CD4-positive, alpha-beta T cell (primary cell): ENCODE measurements at regions not wholly inside any gene's neighbourhood (a gene's known extent, or its start where the extent isn't known, plus 50 kb on each side); places are given as distances from the start of the nearest gene placed in this dataset.
"Not testable (repeated sequence)": the region's sequence is repeated elsewhere in the genome, so short reads cannot be mapped to it uniquely, and the experiment has no call there.

Source experiments
- ATAC-seq: fragments of 200-7000 bp; cut with Tn5 transposase; one replicate; pipeline ENCODE4 v1.10.0; 2022; ENCODE audit warnings: mild to moderate bottlenecking; ENCODE audit not compliant: poor library complexity
- CTCF ChIA-PET: fragments of 350-600 bp; sonication (Branson Sonifier 250); formaldehyde crosslinking; loops from one replicate; lab custom pipeline; 2021; ENCODE audit warnings: antibody characterized with exemption, inconsistent platforms; lab: Charles Lee
- POLR2A ChIA-PET: fragments of 350-600 bp; sonication (Branson Sonifier 250); formaldehyde crosslinking; loops from one replicate; lab custom pipeline; 2021; ENCODE audit warnings: antibody characterized with exemption, inconsistent platforms; lab: Charles Lee
- DNase-seq, 14 experiments: peaks; one replicate each; pipeline ENCODE4 v3.0.0-alpha.2; 2013 to 2020; ENCODE audit warnings: mixed read lengths in 2 of 14
- H3K27ac ChIP-seq, 2 donors: one replicate each; pipeline versions ENCODE4 v1.5.1 to v1.7.0; 2013; ENCODE audit warnings: low read length in 2 of 2, low read depth in 1 of 2, mild to moderate bottlenecking in 1 of 2
- H3K27me3 ChIP-seq, 2 experiments: 1 replicate in 1 of 2; 2 replicates in 1 of 2; pipeline versions ENCODE4 v1.6.1 to v1.7.0; 2013; ENCODE audit warnings: low read length in 2 of 2, control low read depth in 1 of 2, mild to moderate bottlenecking in 1 of 2, moderate library complexity in 1 of 2; ENCODE audit not compliant: insufficient read depth in 2 of 2, control insufficient read depth in 1 of 2
- H3K36me3 ChIP-seq: one replicate; pipeline ENCODE4 v1.6.1; 2013; ENCODE audit warnings: low read length, control low read depth; ENCODE audit not compliant: insufficient read depth
- H3K4me1 ChIP-seq: one replicate; pipeline ENCODE4 v1.6.1; 2013; ENCODE audit warnings: low read length, control low read depth; ENCODE audit not compliant: insufficient read depth
- H3K4me3 ChIP-seq: one replicate; pipeline ENCODE4 v1.5.1; 2013; ENCODE audit warnings: mild to moderate bottlenecking, low read length, moderate library complexity
- H3K9me3 ChIP-seq, 2 experiments: 1 replicate in 1 of 2; 2 replicates in 1 of 2; pipeline versions ENCODE4 v1.6.1 to v1.7.0; 2013; ENCODE audit warnings: low read length in 2 of 2, mild to moderate bottlenecking in 2 of 2, control low read depth in 1 of 2, moderate library complexity in 1 of 2; ENCODE audit not compliant: control insufficient read depth in 1 of 2, insufficient read depth in 1 of 2
- H3K27ac Mint-ChIP-seq: one replicate; pipeline ENCODE4 v1.8.0; 2020; ENCODE audit warnings: mixed read lengths
- H3K27me3 Mint-ChIP-seq: one replicate; pipeline ENCODE4 v1.8.0; 2021; ENCODE audit warnings: mixed read lengths
- H3K36me3 Mint-ChIP-seq: one replicate; pipeline ENCODE4 v1.8.0; 2021; ENCODE audit warnings: low read depth, mixed read lengths
- H3K4me1 Mint-ChIP-seq: one replicate; pipeline ENCODE4 v1.8.0; 2021; ENCODE audit warnings: low read depth, mixed read lengths
- H3K4me3 Mint-ChIP-seq: one replicate; pipeline ENCODE4 v1.8.0; 2020; ENCODE audit warnings: mild to moderate bottlenecking, mixed read lengths
- H3K9me3 Mint-ChIP-seq: one replicate; pipeline ENCODE4 v1.8.0; 2020; ENCODE audit warnings: mixed read lengths
- intact Hi-C, 2 experiments: fragments of 100-400 bp; cut with DNase I in 1 of 2; cut with micrococcal nuclease in 1 of 2; formaldehyde crosslinking; loops; one replicate each; pipeline versions ENCODE4 v1.15.1 to v1.9.0; 2023 to 2025; cut with DNase I, micrococcal nuclease
- TF ChIP-seq, protein P1 (sequence below): fragments of 200-600 bp; IDR thresholded peaks from one replicate; pipeline ENCODE4 v1.8.0; 2022; ENCODE audit warnings: antibody characterized with exemption, mild to moderate bottlenecking

DNA sequence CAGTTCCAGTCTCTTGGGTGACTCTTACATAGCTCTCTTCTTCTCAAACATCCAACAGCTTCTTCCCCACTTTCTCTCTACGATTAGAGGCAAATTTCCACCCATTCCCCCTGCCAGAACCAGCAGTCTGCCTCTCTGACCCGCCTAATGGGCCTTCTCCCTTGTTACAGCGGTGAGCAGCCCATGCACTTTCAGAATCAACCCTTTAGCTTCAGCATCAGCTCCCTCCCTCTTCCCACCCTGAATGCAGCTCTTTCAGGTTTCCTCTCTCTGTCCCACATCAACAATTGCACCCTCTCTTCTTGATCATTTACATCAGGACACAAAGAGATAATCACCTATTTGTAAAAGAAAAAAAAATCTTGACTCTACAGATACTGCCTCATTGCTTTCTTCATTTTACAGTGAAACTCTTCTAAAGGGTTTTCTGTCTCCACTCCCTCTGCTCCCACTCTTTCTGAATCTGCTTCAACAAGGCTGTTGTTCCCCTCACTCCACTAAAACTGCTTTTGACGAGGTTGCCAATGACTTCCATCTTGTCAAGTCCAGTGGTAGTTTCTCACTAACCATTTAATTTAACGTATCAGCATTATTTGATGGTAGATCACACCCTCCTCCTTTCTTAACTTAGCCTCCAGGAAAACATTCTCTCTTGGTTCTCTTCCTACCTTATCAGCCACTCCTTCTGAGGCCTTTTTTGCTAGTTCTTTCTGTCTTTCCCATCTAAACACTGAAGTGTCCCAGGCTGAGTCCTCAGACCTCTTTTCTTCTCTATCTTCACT, 106.6 kb downstream of the NPY start:
- Histone ChIP-seq H3K27me3 (no peaks in the 10 kb centered on the region), H3K27ac (no peak overlapping the region), H3K4me1 (no peaks in the 10 kb centered on the region), H3K9me3 (no peaks in the 10 kb centered on the region), H3K4me3 (no peak overlapping the region), H3K36me3 (no peaks in the 10 kb centered on the region)
- POLR2A ChIA-PET, result no interaction called here
- no peaks in the 10 kb centered on the region for H3K4me1 Mint-ChIP-seq
- TF ChIP-seq, protein P1, sequence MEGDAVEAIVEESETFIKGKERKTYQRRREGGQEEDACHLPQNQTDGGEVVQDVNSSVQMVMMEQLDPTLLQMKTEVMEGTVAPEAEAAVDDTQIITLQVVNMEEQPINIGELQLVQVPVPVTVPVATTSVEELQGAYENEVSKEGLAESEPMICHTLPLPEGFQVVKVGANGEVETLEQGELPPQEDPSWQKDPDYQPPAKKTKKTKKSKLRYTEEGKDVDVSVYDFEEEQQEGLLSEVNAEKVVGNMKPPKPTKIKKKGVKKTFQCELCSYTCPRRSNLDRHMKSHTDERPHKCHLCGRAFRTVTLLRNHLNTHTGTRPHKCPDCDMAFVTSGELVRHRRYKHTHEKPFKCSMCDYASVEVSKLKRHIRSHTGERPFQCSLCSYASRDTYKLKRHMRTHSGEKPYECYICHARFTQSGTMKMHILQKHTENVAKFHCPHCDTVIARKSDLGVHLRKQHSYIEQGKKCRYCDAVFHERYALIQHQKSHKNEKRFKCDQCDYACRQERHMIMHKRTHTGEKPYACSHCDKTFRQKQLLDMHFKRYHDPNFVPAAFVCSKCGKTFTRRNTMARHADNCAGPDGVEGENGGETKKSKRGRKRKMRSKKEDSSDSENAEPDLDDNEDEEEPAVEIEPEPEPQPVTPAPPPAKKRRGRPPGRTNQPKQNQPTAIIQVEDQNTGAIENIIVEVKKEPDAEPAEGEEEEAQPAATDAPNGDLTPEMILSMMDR, result no peak
- intact Hi-C loops, result no loop called here
- no peak for ATAC-seq
- H3K9me3 Mint-ChIP-seq, result no peaks in the 10 kb centered on the region
- no peak overlapping the region for H3K4me3 Mint-ChIP-seq
- H3K27ac Mint-ChIP-seq, result no peak overlapping the region
- DNase-seq, result no peak
- H3K27me3 Mint-ChIP-seq, result peaks cover 4% of the 10 kb centered on the region
- H3K36me3 Mint-ChIP-seq, result no peaks in the 10 kb centered on the region
- CTCF ChIA-PET, result no interaction called here

DNA sequence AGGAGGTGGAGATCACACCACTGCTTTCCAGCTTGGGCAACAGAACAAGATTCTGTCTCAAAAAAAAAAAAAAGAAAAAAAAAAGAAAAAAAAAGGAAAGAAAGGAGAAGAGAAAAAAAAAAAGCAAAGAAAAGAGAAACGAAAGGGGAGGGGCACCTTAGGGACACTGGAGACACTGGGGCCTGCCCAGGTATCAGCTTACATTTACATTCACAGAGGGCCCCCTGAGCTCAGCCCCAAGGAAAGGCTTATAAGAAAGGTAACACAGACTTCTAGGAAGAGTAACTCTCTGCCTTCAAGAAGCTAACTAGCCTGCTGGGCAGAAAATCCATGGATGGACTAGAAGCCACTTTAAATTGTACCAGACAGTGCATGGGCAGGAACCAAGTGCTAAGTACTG, 108.8 kb downstream of the NPY start:
- Mint-ChIP-seq H3K36me3 (no peaks in the 10 kb centered on the region), H3K27me3 (peaks cover 4% of the 10 kb centered on the region), H3K27ac (no peak overlapping the region), H3K9me3 (no peaks in the 10 kb centered on the region), H3K4me3 (no peak overlapping the region), H3K4me1 (no peaks in the 10 kb centered on the region)
- TF ChIP-seq, protein P1, result no peak
- H3K27ac ChIP-seq, result no peak overlapping the region
- H3K9me3 ChIP-seq, result no peaks in the 10 kb centered on the region
- no peak for DNase-seq
- ATAC-seq, result no peak
- intact Hi-C loops, result no loop called here
- POLR2A ChIA-PET, result no interaction called here
- CTCF ChIA-PET, result no interaction called here
- no peaks in the 10 kb centered on the region for H3K4me1 ChIP-seq
- H3K4me3 ChIP-seq, result no peak overlapping the region
- H3K27me3 ChIP-seq, result no peaks in the 10 kb centered on the region
- no peaks in the 10 kb centered on the region for H3K36me3 ChIP-seq

DNA sequence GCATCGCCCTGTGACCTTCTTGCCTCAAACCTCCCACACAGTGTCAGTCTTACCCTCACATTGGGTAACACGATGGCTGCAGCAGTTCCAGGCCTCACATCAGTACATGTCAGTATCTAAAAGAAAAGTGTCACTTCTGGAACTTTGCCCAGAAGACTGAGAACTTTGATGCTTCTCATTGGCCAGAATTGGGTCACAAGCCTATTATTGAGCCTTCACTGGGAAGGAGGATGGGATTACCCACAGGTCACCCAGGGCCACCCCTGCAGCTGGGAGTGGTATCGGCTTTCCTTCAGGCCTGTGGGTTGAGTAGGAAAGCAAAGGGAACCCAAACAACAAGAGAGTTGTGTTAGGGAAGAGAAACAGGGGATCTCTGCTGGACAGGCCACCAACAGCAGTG, 111.5 kb downstream of the NPY start:
- no peak overlapping the region for H3K27ac Mint-ChIP-seq
- ChIA-PET POLR2A (no interaction called here), CTCF (no interaction called here)

DNA sequence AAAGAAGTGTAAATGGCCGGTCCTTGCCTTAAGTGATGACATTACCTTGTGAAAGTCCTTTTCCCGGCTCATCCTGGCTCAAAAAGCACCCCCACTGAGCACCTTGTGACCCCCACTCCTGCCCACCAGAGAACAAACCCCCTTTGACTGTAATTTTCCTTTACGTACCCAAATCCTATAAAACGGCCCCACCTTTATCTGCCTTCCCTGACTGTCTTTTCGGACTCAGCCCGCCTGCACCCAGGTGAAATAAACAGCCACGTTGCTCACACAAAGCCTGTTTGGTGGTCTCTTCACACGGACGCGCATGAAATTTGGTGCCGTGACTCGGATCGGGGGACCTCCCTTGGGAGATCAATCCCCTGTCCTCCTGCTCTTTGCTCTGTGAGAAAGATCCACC, 112.4 kb downstream of the NPY start:
- H3K36me3 Mint-ChIP-seq, H3K27ac ChIP-seq, H3K9me3 ChIP-seq, H3K36me3 ChIP-seq, H3K27me3 Mint-ChIP-seq, H3K4me3 ChIP-seq, H3K9me3 Mint-ChIP-seq, intact Hi-C loops, POLR2A ChIA-PET, CTCF ChIA-PET, H3K27me3 ChIP-seq, DNase-seq, H3K4me3 Mint-ChIP-seq, ATAC-seq, H3K4me1 ChIP-seq, H3K27ac Mint-ChIP-seq, H3K4me1 Mint-ChIP-seq: not testable (repeated sequence)

More for the DNA sequence above, 111.5 kb downstream of the NPY start:
- DNase-seq (no peak), ATAC-seq (no peak)
- no peaks in the 10 kb centered on the region for H3K27me3 ChIP-seq
- H3K36me3 Mint-ChIP-seq, result no peaks in the 10 kb centered on the region
- H3K4me1 Mint-ChIP-seq, result no peaks in the 10 kb centered on the region
- no peak overlapping the region for H3K27ac ChIP-seq
- peaks cover 4% of the 10 kb centered on the region for H3K27me3 Mint-ChIP-seq
- H3K9me3 ChIP-seq, result no peaks in the 10 kb centered on the region
- no peak overlapping the region for H3K4me3 Mint-ChIP-seq
- intact Hi-C loops, result no loop called here
- H3K4me1 ChIP-seq, result no peaks in the 10 kb centered on the region
- no peaks in the 10 kb centered on the region for H3K36me3 ChIP-seq
- no peaks in the 10 kb centered on the region for H3K9me3 Mint-ChIP-seq
- TF ChIP-seq, protein P1, result no peak
- H3K4me3 ChIP-seq, result no peak overlapping the region
